ENCODE measurements at regions not wholly inside any gene's neighbourhood (a gene's known extent, or its start where the extent isn't known, plus 50 kb on each side); places are given as distances from the start of the nearest gene placed in this dataset.

GRCh38 chr14:86022031-86022629, 492.2 kb downstream of the FLRT2 start:
- TF ChIP-seq CTCF (IDR thresholded peaks at IDR 0.05; ENCODE audit: low read depth, low read length, missing input control) (no peak), GABPA (IDR thresholded peaks at IDR 0.05 in 1 of 2, conservative IDR thresholded peaks at IDR 0.05 in 1 of 2) (no peak), JUND (IDR thresholded peaks at IDR 0.05) (no peak), ATF3 (IDR thresholded peaks at IDR 0.05) (no peak), YY1 (IDR thresholded peaks at IDR 0.05) (no peak), RAD21 (IDR thresholded peaks at IDR 0.05) (no peak), REST (IDR thresholded peaks at IDR 0.05) (no peak), TAF1 (conservative IDR thresholded peaks at IDR 0.05) (no peak), RXRA (IDR thresholded peaks at IDR 0.05) (no peak), MAX (IDR thresholded peaks at IDR 0.05) (no peak), ZBTB33 (IDR thresholded peaks at IDR 0.05) (no peak), HNF4G (IDR thresholded peaks at IDR 0.05) (no peak), EGR1 (IDR thresholded peaks at IDR 0.05; ENCODE audit: low read depth in 2 of 2) (no peak)
